ENCODE measurements at regions not wholly inside any gene's neighbourhood (a gene's known extent, or its start where the extent isn't known, plus 50 kb on each side); places are given as distances from the start of the nearest gene placed in this dataset.

DNA sequence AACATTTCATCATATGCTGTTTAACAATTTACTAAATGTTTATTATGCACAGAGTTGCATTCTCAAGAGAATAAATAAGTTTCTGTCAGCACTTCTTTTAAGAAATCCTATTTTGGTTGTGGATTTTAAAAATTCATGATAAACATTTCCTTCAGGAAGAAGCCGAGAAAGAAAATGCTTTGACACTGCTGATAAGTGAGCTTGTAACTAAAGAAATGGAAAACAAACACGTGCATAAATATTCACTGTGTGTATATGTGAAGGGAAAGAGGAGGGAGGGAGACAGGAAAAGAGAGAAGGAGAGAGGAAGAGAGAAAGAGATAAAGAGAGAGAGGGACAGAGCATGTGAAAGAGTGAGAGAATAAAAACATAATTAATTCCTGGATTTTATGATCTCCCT is 1165.0 kb downstream of the DIAPH3 start:
- H3K79me2 ChIP-seq (replicated peaks; ENCODE audit: insufficient read depth), result no peaks in the 10 kb centered on the region
- H3K4me1 ChIP-seq (ENCODE audit: insufficient read depth), result peaks cover 8% of the 10 kb centered on the region; the same call in 1 of the 2 replicates
- Mint-ChIP-seq H3K9me3 (no peaks in the 10 kb centered on the region), H3K27me3 (ENCODE audit: insufficient read depth, low read depth, poor library complexity) (no peaks in the 10 kb centered on the region), H3K36me3 (ENCODE audit: low read depth) (no peaks in the 10 kb centered on the region; the same call in 2 of the 3 replicates), H3K4me1 (peaks cover 12% of the 10 kb centered on the region; the same call in 2 of the 3 replicates), H3K4me3 (no peak overlapping the region), H3K27ac (no peak overlapping the region; the same call in 1 of the 2 replicates)
- no peak overlapping the region for H3K4me2 ChIP-seq
- H3K9me2 ChIP-seq (ENCODE audit: insufficient read depth), result peaks cover 4% of the 10 kb centered on the region; the same call in 1 of the 2 replicates
- H4K20me1 ChIP-seq (replicated peaks; ENCODE audit: insufficient read depth), result no peaks in the 10 kb centered on the region
- H3K4me3 ChIP-seq, result no peak overlapping the region
- TF ChIP-seq STAT1 (IDR thresholded peaks at IDR 0.05; ENCODE audit: unreplicated experiment) (no peak), POLR2AphosphoS5 (IDR thresholded peaks at IDR 0.05; ENCODE audit: low read depth) (no peak), CREB1 (CRISPR knock-in tag; IDR thresholded peaks at IDR 0.05; ENCODE audit: low read depth) (no peak)
- TF ChIP-seq, protein P1, sequence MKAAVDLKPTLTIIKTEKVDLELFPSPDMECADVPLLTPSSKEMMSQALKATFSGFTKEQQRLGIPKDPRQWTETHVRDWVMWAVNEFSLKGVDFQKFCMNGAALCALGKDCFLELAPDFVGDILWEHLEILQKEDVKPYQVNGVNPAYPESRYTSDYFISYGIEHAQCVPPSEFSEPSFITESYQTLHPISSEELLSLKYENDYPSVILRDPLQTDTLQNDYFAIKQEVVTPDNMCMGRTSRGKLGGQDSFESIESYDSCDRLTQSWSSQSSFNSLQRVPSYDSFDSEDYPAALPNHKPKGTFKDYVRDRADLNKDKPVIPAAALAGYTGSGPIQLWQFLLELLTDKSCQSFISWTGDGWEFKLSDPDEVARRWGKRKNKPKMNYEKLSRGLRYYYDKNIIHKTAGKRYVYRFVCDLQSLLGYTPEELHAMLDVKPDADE (IDR thresholded peaks at IDR 0.05), result no peak
- no peaks in the 10 kb centered on the region for H3K36me3 ChIP-seq (ENCODE audit: insufficient read depth)
- no peaks in the 10 kb centered on the region for H3K27me3 ChIP-seq (ENCODE audit: insufficient read depth)
- no peak for DNase-seq (ENCODE audit: low spot score)
- no peak overlapping the region for H3K27ac ChIP-seq (ENCODE audit: low read depth)
- H2AFZ ChIP-seq, result no peak overlapping the region
- ATAC-seq, result no peak
- no peaks in the 10 kb centered on the region for H3F3A ChIP-seq (replicated peaks; ENCODE audit: low read depth)

DNA sequence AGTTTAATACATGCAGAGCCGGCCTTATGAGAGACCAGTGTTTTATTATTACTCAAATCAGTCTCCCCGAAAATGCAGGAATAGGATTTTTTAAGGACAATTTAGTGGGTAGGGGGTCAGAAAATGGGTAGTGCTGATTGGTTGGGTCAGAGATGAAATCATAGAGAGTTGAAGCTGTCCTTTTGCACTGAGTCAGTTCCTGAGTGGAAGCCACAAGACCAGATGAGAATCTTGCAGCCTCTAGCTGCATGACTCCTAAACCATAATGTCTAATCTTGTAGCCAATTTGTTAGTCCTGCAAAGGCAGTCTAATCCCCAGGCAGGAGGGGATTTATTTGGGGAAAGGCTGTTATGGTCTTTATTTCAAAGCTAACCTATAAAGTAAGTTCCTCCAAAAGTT is 1163.9 kb downstream of the DIAPH3 start:
- TF ChIP-seq NANOG (IDR thresholded peaks at IDR 0.05; ENCODE audit: borderline replicate concordance), result no peak

DNA sequence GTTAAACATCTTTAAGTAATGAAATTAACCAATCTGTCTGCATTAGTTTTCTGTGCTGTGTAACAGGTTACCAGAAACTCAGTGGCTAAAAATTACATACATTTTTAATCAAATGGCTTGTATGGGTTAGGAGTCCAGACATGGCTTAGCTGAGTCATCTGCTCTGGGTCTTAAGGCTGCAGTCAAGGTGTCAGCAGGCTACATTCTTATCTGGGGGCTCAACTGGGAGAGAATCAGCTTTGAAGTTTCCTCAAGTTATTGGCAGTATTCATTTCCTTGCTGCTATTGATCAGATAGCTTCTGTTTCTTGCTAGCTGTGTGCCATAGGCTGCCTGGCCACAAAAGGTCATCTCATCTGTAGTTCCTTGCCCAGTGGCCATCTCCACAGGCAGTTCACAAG is 1163.0 kb downstream of the DIAPH3 start:
- 0 out of 3 replicates have a peak, but pooled peaks cover 4% of the 10 kb centered on the region for H3K9me3 Mint-ChIP-seq
- Histone ChIP-seq H3K4me2 (no peak overlapping the region), H3K36me3 (ENCODE audit: insufficient read depth) (no peaks in the 10 kb centered on the region), H4K20me1 (replicated peaks; ENCODE audit: insufficient read depth) (no peaks in the 10 kb centered on the region), H3K27ac (ENCODE audit: low read depth) (no peak overlapping the region), H3K27me3 (ENCODE audit: insufficient read depth) (no peaks in the 10 kb centered on the region), H3K4me3 (no peak overlapping the region), H3K9me2 (ENCODE audit: insufficient read depth) (peaks cover 4% of the 10 kb centered on the region; the same call in 1 of the 2 replicates), H3F3A (replicated peaks; ENCODE audit: low read depth) (no peaks in the 10 kb centered on the region), H2AFZ (no peak overlapping the region; the same call in 1 of the 2 replicates), H3K4me1 (ENCODE audit: insufficient read depth) (peaks cover 8% of the 10 kb centered on the region; the same call in 1 of the 2 replicates), H3K79me2 (replicated peaks; ENCODE audit: insufficient read depth) (no peaks in the 10 kb centered on the region)
- H3K4me1 Mint-ChIP-seq, result peaks cover 8% of the 10 kb centered on the region; the same call in 2 of the 3 replicates
- no peaks in the 10 kb centered on the region for H3K27me3 Mint-ChIP-seq (ENCODE audit: insufficient read depth, low read depth, poor library complexity)
- H3K4me3 Mint-ChIP-seq, result no peak overlapping the region
- ATAC-seq (no peak), DNase-seq (ENCODE audit: low spot score) (no peak)
- H3K27ac Mint-ChIP-seq, result no peak overlapping the region
- no peaks in the 10 kb centered on the region; the same call in 2 of the 3 replicates for H3K36me3 Mint-ChIP-seq (ENCODE audit: low read depth)
- TF ChIP-seq ZNF331 (CRISPR knock-in tag; IDR thresholded peaks at IDR 0.05; ENCODE audit: low read depth), result no peak
- no peak for TF ChIP-seq ZNF114 (CRISPR knock-in tag; IDR thresholded peaks at IDR 0.05)
- TF ChIP-seq, protein P2, sequence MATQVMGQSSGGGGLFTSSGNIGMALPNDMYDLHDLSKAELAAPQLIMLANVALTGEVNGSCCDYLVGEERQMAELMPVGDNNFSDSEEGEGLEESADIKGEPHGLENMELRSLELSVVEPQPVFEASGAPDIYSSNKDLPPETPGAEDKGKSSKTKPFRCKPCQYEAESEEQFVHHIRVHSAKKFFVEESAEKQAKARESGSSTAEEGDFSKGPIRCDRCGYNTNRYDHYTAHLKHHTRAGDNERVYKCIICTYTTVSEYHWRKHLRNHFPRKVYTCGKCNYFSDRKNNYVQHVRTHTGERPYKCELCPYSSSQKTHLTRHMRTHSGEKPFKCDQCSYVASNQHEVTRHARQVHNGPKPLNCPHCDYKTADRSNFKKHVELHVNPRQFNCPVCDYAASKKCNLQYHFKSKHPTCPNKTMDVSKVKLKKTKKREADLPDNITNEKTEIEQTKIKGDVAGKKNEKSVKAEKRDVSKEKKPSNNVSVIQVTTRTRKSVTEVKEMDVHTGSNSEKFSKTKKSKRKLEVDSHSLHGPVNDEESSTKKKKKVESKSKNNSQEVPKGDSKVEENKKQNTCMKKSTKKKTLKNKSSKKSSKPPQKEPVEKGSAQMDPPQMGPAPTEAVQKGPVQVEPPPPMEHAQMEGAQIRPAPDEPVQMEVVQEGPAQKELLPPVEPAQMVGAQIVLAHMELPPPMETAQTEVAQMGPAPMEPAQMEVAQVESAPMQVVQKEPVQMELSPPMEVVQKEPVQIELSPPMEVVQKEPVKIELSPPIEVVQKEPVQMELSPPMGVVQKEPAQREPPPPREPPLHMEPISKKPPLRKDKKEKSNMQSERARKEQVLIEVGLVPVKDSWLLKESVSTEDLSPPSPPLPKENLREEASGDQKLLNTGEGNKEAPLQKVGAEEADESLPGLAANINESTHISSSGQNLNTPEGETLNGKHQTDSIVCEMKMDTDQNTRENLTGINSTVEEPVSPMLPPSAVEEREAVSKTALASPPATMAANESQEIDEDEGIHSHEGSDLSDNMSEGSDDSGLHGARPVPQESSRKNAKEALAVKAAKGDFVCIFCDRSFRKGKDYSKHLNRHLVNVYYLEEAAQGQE (IDR thresholded peaks at IDR 0.05; ENCODE audit: unreplicated experiment), result no peak
- TF ChIP-seq, protein P3, sequence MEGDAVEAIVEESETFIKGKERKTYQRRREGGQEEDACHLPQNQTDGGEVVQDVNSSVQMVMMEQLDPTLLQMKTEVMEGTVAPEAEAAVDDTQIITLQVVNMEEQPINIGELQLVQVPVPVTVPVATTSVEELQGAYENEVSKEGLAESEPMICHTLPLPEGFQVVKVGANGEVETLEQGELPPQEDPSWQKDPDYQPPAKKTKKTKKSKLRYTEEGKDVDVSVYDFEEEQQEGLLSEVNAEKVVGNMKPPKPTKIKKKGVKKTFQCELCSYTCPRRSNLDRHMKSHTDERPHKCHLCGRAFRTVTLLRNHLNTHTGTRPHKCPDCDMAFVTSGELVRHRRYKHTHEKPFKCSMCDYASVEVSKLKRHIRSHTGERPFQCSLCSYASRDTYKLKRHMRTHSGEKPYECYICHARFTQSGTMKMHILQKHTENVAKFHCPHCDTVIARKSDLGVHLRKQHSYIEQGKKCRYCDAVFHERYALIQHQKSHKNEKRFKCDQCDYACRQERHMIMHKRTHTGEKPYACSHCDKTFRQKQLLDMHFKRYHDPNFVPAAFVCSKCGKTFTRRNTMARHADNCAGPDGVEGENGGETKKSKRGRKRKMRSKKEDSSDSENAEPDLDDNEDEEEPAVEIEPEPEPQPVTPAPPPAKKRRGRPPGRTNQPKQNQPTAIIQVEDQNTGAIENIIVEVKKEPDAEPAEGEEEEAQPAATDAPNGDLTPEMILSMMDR (conservative IDR thresholded peaks at IDR 0.05; ENCODE audit: low read depth in 2 of 2), result no peak
- TF ChIP-seq POLR2AphosphoS5 (IDR thresholded peaks at IDR 0.05; ENCODE audit: low read depth), result no peak

More for the DNA sequence above, 1163.9 kb downstream of the DIAPH3 start:
- no peaks in the 10 kb centered on the region for H3F3A ChIP-seq (replicated peaks; ENCODE audit: low read depth)
- no peak overlapping the region for H3K4me3 ChIP-seq
- H3K27me3 ChIP-seq (ENCODE audit: insufficient read depth), result no peaks in the 10 kb centered on the region
- peaks cover 8% of the 10 kb centered on the region; the same call in 1 of the 2 replicates for H3K4me1 ChIP-seq (ENCODE audit: insufficient read depth)
- H3K36me3 ChIP-seq (ENCODE audit: insufficient read depth), result no peaks in the 10 kb centered on the region
- DNase-seq (ENCODE audit: low spot score) (no peak), ATAC-seq (no peak)
- H3K4me1 Mint-ChIP-seq, result peaks cover 8% of the 10 kb centered on the region; the same call in 2 of the 3 replicates
- H3K36me3 Mint-ChIP-seq (ENCODE audit: low read depth), result no peaks in the 10 kb centered on the region; the same call in 2 of the 3 replicates
- 0 out of 3 replicates have a peak, but pooled peaks cover 4% of the 10 kb centered on the region for H3K9me3 Mint-ChIP-seq
- no peak overlapping the region for H3K27ac Mint-ChIP-seq
- H4K20me1 ChIP-seq (replicated peaks; ENCODE audit: insufficient read depth), result no peaks in the 10 kb centered on the region
- H3K79me2 ChIP-seq (replicated peaks; ENCODE audit: insufficient read depth), result no peaks in the 10 kb centered on the region
- no peak overlapping the region for H3K4me2 ChIP-seq
- H2AFZ ChIP-seq, result peak overlapping the region; percentile 5; the same call in 1 of the 2 replicates
- no peak overlapping the region for H3K27ac ChIP-seq (ENCODE audit: low read depth)
- H3K4me3 Mint-ChIP-seq, result no peak overlapping the region
- no peaks in the 10 kb centered on the region for H3K27me3 Mint-ChIP-seq (ENCODE audit: insufficient read depth, low read depth, poor library complexity)
- peaks cover 4% of the 10 kb centered on the region; the same call in 1 of the 2 replicates for H3K9me2 ChIP-seq (ENCODE audit: insufficient read depth)

Measured in GM23338 (cell line).